Activated naive CD4-positive, alpha-beta T cell treated with anti-CD3 and anti-CD28 coated beads, Interleukin-2, amount 50 U/mL, for 24 hours (primary cell): ENCODE measurements at regions not wholly inside any gene's neighbourhood (a gene's known extent, or its start where the extent isn't known, plus 50 kb on each side); places are given as distances from the start of the nearest gene placed in this dataset.
"Not testable (repeated sequence)": the region's sequence is repeated elsewhere in the genome, so short reads cannot be mapped to it uniquely, and the experiment has no call there.

Experiments
- H3K27ac Mint-ChIP-seq: one replicate; pipeline ENCODE4 v1.8.0; 2021; ENCODE audit warnings: mild to moderate bottlenecking, mixed read lengths
- H3K27me3 Mint-ChIP-seq: one replicate; pipeline ENCODE4 v1.8.0; 2021; ENCODE audit warnings: mixed read lengths
- H3K36me3 Mint-ChIP-seq: one replicate; pipeline ENCODE4 v1.8.0; 2021; ENCODE audit warnings: mixed read lengths
- H3K4me1 Mint-ChIP-seq: one replicate; pipeline ENCODE4 v1.8.0; 2021; ENCODE audit warnings: mixed read lengths
- H3K4me3 Mint-ChIP-seq: one replicate; pipeline ENCODE4 v1.8.0; 2021; ENCODE audit warnings: mild to moderate bottlenecking, mixed read lengths
- H3K9me3 Mint-ChIP-seq: one replicate; pipeline ENCODE4 v1.8.0; 2021; ENCODE audit warnings: mixed read lengths

GRCh38 chr1:146387750-146388469 lies 159.1 kb upstream of the NOTCH2NLA start:
- peak overlapping the region; percentile 100 for H3K27ac Mint-ChIP-seq
- H3K36me3 Mint-ChIP-seq, H3K27me3 Mint-ChIP-seq, H3K9me3 Mint-ChIP-seq: not testable (repeated sequence)
- H3K4me1 Mint-ChIP-seq = peaks cover 10% of the 10 kb centered on the region
- H3K4me3 Mint-ChIP-seq = peak overlapping the region; percentile 94

- H3K36me3 Mint-ChIP-seq, H3K9me3 Mint-ChIP-seq, H3K27me3 Mint-ChIP-seq, H3K4me1 Mint-ChIP-seq: not testable (repeated sequence)
- Mint-ChIP-seq H3K27ac (peak overlapping the region; percentile 100), H3K4me3 (peak overlapping the region; percentile 94)
Observed at GRCh38 chr1:146386851-146387749, 158.3 kb upstream of the NOTCH2NLA start.

- H3K9me3 Mint-ChIP-seq, H3K36me3 Mint-ChIP-seq, H3K27me3 Mint-ChIP-seq, H3K27ac Mint-ChIP-seq, H3K4me1 Mint-ChIP-seq, H3K4me3 Mint-ChIP-seq: not testable (repeated sequence)
Observed at GRCh38 chr1:146381196-146381595, 152.4 kb upstream of the NOTCH2NLA start.

- not testable (repeated sequence) for H3K27me3 Mint-ChIP-seq, H3K36me3 Mint-ChIP-seq, H3K9me3 Mint-ChIP-seq
- peak overlapping the region; percentile 90 for H3K4me3 Mint-ChIP-seq
- peaks cover 21% of the 10 kb centered on the region for H3K4me1 Mint-ChIP-seq
- peak overlapping the region; percentile 100 for H3K27ac Mint-ChIP-seq
Observed at GRCh38 chr1:146376708-146377496, 148.1 kb upstream of the NOTCH2NLA start.

- Mint-ChIP-seq H3K4me1 (peaks cover 21% of the 10 kb centered on the region), H3K27ac (peak overlapping the region; percentile 100), H3K4me3 (peak overlapping the region; percentile 90)
- not testable (repeated sequence) for H3K27me3 Mint-ChIP-seq, H3K36me3 Mint-ChIP-seq, H3K9me3 Mint-ChIP-seq
Observed at GRCh38 chr1:146376309-146376707, 147.5 kb upstream of the NOTCH2NLA start.

- H3K36me3 Mint-ChIP-seq, H3K9me3 Mint-ChIP-seq, H3K27me3 Mint-ChIP-seq: not testable (repeated sequence)
- H3K4me3 Mint-ChIP-seq = peak overlapping the region; percentile 74
- peak overlapping the region; percentile 89 for H3K27ac Mint-ChIP-seq
- peaks cover 21% of the 10 kb centered on the region for H3K4me1 Mint-ChIP-seq
Observed at GRCh38 chr1:146375108-146375507, 146.3 kb upstream of the NOTCH2NLA start.

GRCh38 chr1:146369940-146370339 lies 141.1 kb upstream of the NOTCH2NLA start:
- H3K36me3 Mint-ChIP-seq, H3K9me3 Mint-ChIP-seq, H3K27me3 Mint-ChIP-seq: not testable (repeated sequence)
- peaks cover 12% of the 10 kb centered on the region for H3K4me1 Mint-ChIP-seq
- peak overlapping the region; percentile 94 for H3K27ac Mint-ChIP-seq
- H3K4me3 Mint-ChIP-seq = peak overlapping the region; percentile 89

- not testable (repeated sequence) for H3K4me1 Mint-ChIP-seq, H3K4me3 Mint-ChIP-seq, H3K9me3 Mint-ChIP-seq, H3K36me3 Mint-ChIP-seq, H3K27me3 Mint-ChIP-seq
- peak overlapping the region; percentile 62 for H3K27ac Mint-ChIP-seq
Observed at GRCh38 chr1:146355373-146355772, 126.6 kb upstream of the NOTCH2NLA start.

- H3K4me1 Mint-ChIP-seq, H3K9me3 Mint-ChIP-seq, H3K27ac Mint-ChIP-seq, H3K27me3 Mint-ChIP-seq, H3K4me3 Mint-ChIP-seq, H3K36me3 Mint-ChIP-seq: not testable (repeated sequence)
Observed at GRCh38 chr1:146326863-146327262, 98.0 kb upstream of the NOTCH2NLA start.

GRCh38 chr1:146324463-146324862 lies 95.6 kb upstream of the NOTCH2NLA start:
- not testable (repeated sequence) for H3K36me3 Mint-ChIP-seq, H3K27ac Mint-ChIP-seq, H3K4me1 Mint-ChIP-seq, H3K27me3 Mint-ChIP-seq, H3K4me3 Mint-ChIP-seq, H3K9me3 Mint-ChIP-seq

- not testable (repeated sequence) for H3K4me1 Mint-ChIP-seq, H3K36me3 Mint-ChIP-seq
Observed at GRCh38 chr1:146323302-146323701, 94.5 kb upstream of the NOTCH2NLA start.

GRCh38 chr1:146322893-146323292 lies 94.1 kb upstream of the NOTCH2NLA start:
- not testable (repeated sequence) for H3K9me3 Mint-ChIP-seq, H3K27me3 Mint-ChIP-seq, H3K27ac Mint-ChIP-seq, H3K36me3 Mint-ChIP-seq, H3K4me3 Mint-ChIP-seq, H3K4me1 Mint-ChIP-seq

More at GRCh38 chr1:146323302-146323701, 94.5 kb upstream of the NOTCH2NLA start:
- not testable (repeated sequence) for H3K27me3 Mint-ChIP-seq, H3K9me3 Mint-ChIP-seq, H3K27ac Mint-ChIP-seq, H3K4me3 Mint-ChIP-seq

- H3K9me3 Mint-ChIP-seq, H3K27me3 Mint-ChIP-seq, H3K4me1 Mint-ChIP-seq, H3K27ac Mint-ChIP-seq, H3K36me3 Mint-ChIP-seq, H3K4me3 Mint-ChIP-seq: not testable (repeated sequence)
Observed at GRCh38 chr1:146318715-146319114, 89.9 kb upstream of the NOTCH2NLA start.

- H3K27ac Mint-ChIP-seq, H3K4me3 Mint-ChIP-seq, H3K27me3 Mint-ChIP-seq, H3K4me1 Mint-ChIP-seq, H3K9me3 Mint-ChIP-seq, H3K36me3 Mint-ChIP-seq: not testable (repeated sequence)
Observed at GRCh38 chr1:146317785-146318184, 89.0 kb upstream of the NOTCH2NLA start.

- not testable (repeated sequence) for H3K27ac Mint-ChIP-seq, H3K4me1 Mint-ChIP-seq, H3K9me3 Mint-ChIP-seq, H3K27me3 Mint-ChIP-seq, H3K4me3 Mint-ChIP-seq, H3K36me3 Mint-ChIP-seq
Observed at GRCh38 chr1:146314449-146315246, 85.8 kb upstream of the NOTCH2NLA start.
